Activated T-cell treated with anti-CD3 and anti-CD28 coated beads for 48 hours (primary cell): ENCODE measurements at regions not wholly inside any gene's neighbourhood (a gene's known extent, or its start where the extent isn't known, plus 50 kb on each side); places are given as distances from the start of the nearest gene placed in this dataset.
"Not testable (repeated sequence)": the region's sequence is repeated elsewhere in the genome, so short reads cannot be mapped to it uniquely, and the experiment has no call there.

Experiments used
- DNase-seq: peaks from one replicate; pipeline ENCODE4 v3.0.0-alpha.2; 2020; ENCODE audit warnings: low read depth

DNA sequence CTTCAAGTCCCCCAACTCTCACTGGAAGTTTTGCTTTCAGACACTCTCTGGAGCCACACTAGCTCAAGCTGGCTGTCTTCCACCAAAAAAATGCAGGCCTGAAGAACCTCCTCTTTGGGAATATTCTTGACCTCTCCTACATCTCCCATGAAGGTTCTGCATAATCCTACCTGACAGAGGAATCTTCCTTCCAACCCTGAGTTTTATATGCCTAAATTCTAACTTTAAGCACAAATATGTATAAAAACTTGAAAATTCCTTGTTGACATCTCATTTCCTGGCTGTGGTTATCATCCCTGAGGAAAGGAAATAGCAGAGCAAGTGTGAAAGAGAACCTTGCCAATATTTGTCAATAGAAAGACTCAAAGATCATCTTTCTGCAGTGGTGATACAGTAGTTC is 249.0 kb downstream of the LPIN1 start:
- DNase-seq: no peak

DNA sequence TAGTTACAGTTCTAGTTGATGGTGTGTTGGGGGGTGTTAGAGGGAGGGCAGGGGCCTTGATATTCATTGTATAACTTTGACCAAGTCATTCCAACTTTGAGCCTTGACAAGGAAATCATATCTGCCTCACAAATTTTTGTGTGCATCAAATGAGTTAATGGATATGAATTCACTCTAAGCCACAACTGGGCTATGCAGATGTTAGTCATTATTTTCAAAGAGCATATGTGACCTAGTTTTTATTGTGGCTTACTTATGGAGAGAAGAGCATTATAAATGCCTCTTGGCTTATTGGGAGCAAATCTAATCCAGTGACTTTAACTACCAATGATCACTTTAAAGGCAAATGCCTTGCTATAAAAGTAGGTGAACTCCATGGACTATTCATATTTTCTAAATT is 250.2 kb downstream of the LPIN1 start:
- no peak for DNase-seq

DNA sequence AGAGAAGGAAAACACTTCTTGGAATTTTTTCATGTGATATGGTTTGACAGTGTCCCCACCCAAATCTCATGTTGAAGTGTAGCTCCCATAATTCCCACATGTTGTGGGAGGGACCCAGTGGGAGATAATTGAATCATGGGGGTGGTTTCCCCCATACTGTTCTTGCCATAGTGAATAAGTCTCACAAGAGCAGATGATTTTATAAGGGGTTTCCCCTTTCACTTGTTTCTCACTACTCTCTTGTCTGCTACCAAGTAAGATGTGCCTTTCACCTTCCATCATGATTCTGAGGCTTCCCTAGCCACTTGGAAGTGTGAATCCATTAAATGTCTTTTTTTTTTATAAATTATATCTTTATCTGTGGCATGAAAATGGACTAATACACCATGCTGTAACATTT is 250.7 kb downstream of the LPIN1 start:
- DNase-seq: no peak

DNA sequence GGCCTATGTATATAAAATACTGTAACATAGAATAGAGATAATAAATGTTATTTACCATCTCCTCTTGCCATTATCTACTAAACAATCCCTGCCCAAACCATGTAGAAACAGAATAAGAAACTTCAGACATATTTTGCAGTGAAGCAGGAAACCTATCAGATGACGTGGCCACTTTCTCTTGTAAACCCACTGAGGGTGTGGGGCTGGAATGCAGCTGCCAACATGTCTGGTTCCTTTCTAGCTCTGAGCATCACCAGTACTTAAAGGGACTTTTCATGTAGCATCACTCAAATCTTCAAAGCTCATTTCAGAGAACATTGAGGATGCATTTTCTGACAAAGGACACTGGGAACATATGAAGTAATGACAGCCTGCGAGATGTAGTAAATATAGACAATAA is 251.8 kb downstream of the LPIN1 start:
- DNase-seq: no peak

DNA sequence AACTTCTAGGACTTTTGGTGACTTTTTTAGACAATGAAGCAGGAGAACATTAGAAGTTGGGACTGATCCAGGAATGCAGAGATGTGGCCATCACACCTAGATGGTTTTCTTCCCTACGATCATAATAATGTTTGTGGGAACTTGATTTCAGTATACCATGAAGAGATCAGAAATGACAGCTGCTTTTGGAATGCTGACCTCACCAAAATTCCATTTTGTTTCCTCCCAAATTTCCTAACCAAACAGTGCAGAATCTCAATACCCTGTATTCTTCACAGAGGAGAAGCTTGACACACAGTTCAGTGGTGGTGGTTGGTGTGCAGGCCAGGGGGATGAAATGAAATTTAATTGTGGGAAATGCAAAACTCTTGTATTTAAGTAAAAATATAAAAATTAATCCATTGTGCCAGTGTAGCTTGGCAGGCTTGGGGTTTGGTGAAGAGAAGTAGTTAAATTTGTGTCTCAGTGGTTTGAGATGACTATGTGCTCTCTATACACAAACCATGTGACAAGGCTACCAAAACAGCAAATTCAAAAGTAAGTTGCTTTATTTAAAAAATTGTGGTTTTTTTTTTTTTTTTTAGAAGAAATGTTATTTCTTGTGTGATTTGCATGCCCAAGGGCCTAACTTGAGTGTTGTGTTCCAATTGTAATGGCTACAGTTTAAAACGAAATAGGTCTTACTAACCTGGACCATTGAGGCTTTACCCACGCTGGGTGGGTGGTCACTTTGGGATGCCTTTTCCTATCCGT is 252.4 kb downstream of the LPIN1 start:
- DNase-seq: no peak

DNA sequence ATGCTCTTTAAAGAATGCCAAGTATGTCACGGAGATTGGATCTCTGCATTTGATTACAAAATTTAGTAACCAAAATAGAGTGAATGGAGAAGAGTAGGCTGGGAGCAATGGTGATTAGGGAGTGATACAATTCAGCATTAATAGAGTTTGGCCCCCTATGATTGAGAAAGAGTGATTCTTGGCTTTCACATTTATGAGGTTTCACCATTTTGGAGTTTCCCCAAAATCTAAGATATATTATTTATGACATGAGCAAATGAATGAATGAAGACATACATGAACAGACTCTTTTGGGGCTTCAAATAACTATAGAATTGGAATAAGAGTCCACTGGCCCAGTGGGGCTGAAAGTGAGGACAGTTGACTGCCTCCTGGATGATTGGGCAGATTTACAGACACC is 255.2 kb downstream of the LPIN1 start:
- DNase-seq: no peak

DNA sequence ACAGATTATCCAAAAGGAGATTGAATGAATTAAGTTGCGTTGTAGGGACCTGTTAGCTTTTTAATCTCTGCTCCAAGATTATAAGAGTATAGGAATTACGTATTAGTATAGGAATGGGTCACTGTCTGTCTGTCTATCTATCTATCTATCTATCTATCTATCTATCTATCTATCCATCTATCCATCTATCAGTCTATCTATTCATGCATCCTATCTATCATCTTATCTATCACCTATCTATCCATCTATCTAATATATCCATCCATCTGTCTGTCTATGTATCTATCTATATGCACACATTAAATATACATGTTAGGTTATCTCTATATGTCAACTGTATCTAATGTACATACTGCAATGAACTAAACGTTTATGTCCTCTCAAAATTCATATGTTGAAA is 255.8 kb downstream of the LPIN1 start:
- no peak for DNase-seq

DNA sequence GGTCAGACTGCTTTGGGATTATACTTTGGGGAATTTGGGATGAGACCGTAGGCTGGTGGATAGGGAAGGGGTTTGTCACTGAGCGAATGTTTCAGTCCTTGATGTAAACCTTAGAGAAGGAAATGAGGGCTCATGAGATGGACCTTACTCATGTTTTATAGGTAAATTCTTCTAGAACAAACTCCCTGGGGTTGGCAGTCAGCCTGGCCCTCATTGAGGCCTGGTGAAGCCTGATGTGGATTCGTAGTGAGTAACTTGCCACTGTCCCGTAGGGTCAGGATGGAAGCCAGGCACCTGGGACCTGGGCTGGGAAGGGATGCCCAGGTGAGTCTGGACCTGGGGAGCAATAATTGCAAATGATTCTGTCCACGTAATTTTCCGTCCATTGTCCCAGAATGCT is 258.3 kb downstream of the LPIN1 start:
- DNase-seq: no peak

DNA sequence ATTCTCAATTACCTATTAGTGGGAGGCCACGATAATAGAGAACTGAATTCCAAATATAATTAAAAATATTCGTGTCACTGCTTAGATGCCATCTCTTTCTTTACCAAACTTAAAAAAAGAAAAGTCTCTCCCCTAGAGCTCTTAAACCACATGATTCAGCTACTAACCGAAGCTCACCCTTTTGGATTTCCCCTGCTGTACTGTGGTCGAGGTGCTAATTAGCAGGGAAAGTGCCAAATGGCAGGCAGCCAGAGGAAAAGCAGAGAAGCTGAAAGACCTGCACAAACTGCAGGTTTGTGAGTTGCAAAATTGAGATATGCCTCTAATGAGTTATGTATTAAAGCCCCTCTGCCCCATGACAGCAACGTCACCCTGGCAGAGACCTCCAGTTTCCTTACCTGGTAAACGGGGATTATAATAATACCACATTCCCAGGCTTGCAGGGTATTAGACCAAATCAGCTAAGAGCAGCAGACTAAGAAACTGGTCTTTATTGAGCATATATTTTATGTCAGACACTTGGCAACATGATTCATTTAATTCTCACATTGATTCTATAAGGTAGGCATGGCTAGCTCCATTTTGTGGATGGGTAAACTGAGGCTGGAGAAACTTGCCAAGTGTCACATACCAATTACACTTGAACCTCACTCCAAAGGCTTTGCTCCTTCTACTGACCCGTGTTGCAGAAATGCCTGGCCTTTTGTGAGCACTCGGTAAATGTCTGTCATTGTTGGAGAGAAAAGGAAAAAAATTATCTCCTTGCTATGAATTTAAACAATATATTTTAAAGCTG is 259.7 kb downstream of the LPIN1 start:
- DNase-seq: peak; percentile 59

DNA sequence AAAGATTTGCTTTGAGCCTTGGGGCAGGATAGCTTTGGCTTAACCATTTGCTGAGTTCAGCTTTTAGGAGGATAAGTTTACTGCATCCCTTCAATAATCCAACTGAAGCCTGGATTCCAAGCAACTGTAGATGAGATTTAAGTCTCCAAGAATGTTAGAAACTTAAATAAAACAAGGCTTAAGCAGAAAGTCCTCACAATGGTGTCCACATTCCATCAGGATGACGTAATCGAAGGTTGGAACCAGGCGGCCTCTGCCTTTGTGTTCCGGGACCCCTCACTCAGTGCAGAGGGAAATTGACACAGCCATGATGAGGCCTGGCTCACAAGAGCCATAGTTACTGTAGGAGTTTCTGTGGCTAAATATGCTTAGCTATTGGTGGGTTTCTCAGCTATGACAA is 260.4 kb downstream of the LPIN1 start:
- no peak for DNase-seq

DNA sequence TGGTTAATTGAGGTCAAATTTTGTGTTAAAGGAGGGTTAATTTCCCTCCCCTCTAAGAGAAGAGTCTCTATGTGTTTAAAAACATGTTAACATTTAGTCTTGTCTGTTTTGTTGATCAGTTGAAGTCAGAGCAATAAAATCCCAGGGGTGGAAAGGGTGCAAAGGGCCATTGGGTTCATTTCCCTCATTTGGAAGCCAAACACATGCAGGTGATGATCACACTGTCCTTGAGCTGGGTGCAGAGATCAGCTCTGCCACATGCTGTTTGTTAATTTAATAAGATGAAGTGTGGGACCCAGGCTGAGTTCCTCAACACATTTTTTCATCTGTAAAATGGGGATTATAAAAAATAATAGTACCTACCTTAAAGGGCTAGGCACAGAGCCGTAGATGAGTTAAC is 260.9 kb downstream of the LPIN1 start:
- no peak for DNase-seq

DNA sequence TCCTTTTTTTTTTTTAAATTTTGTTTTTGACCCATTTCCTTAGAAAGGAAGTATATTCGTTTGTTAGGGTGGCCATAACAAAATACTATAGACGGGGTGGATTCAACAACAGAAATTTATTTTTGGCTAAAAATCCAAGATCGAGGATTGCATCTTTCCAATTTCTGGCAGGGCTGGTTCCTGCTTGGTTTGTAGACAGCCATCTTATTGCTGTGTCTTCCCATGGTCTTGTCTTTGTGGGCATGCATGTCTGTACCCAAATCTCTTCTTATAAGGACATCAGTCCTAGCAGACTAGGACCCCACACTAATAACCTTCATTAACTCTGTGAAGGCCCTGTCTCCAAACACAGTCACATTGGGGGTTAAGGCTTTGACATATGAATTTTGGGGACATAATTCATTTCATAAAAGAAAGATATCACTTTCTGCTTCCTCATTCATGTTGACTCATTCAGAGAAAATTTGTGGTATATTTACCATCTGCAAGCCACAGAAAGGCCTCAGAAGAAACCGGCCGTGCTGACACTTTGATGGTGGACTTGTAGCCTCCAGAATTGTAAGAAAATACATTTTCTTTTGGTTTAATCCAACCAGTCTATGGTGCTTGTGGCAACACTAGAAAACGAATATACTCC is 262.1 kb downstream of the LPIN1 start:
- no peak for DNase-seq

DNA sequence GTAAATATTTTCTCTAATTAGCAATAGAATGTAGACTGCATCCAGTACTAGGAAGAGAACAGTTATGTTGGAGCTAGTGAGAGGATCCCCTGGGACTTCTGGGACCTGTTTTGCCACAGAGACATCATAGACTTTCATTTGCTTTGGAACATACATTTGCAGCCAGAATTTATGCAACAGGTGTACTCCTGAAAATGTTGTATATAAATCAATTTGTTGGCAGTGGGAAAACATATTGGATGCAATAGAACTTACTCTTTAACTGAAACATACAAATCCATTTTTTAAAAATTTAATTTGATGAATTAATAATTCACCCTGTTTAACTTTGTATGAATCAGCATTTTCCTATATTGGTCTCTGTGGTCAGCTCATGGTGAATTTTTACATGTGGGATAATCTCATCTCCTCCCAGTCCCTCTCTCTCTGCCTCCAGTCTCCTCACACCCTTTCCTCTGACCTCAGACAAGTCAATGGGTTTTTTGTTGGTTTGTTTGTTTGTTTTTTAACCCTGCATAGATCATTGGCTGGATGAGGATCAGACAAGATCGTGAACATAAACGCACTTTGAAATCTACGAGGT is 263.0 kb downstream of the LPIN1 start:
- no peak for DNase-seq

DNA sequence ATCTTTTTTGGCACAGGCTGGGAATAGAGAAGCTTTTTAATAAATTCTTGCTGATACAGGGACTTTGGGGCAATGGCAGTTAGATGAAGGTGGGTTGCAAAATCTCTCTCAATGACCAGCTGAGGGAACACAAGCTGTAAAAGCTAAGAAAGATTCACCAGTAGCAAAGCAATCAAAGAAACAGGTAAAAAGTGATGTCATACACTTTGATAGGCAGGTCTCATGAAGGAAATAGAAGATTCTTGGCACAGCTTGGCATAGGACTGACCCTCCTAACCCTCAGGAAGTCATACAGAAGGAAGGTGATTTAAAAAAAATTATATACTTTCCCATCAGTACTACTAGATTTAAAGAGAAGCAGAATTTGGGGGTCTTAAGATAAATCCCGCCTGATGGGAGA is 263.6 kb downstream of the LPIN1 start:
- no peak for DNase-seq

DNA sequence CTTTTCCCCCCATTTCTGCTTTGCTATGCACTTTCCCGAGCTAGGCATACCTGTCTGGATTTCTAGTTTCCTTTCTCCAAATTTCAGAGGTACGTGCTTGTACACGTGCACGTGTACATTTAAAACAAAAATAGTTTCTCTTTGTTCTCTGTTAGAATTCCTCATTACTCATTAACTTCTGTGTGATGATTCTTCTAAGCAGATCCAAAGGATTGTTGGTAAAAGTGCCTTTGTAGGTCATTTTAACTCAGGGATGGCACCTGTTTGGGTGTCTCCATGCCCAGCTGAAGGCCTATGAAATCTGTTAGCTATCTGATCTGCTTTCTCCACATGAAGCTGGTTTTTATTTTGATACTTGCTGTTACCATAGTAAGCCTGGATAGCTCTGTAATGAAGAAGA is 264.3 kb downstream of the LPIN1 start:
- DNase-seq: no peak

DNA sequence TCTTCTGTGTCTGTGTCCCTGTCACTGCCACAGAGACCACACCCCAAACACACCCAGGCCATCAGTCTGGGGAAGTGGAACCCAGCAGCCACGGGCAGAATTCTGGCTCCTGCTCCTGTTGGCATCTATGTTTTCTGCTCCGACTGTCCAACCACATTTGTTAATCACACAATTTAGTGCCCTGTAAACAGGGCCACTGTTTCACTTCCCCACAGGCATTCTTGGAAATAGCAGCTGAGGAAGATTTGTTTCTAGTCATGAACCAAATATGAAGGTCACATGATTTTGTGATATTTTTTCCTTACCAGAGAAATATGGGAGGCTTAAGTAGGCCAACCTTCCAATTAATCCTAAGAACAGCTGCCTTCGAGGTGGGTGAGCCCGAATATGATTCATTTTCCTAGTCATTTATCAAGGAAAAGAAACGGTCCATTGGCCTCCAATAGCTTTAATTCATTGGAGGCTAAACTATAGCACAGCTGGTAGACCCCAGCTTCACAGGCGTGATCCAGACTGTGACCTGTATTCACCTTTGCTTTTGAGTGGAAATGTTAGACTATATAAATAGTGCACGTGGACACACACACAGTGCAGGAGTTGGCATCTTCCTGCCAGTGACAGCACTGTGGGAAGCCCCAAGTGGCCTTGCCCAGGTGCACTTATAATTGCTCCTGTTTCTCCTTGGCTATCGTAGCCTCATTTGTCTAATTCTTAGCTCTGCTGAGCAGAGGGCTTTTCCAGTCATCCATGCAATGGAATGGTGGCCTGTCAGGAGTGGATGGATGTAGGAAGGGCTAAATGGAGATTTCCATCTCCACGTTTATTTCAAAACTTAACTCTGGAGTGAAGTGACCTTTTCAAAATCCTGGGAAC is 267.9 kb downstream of the LPIN1 start:
- DNase-seq: no peak

DNA sequence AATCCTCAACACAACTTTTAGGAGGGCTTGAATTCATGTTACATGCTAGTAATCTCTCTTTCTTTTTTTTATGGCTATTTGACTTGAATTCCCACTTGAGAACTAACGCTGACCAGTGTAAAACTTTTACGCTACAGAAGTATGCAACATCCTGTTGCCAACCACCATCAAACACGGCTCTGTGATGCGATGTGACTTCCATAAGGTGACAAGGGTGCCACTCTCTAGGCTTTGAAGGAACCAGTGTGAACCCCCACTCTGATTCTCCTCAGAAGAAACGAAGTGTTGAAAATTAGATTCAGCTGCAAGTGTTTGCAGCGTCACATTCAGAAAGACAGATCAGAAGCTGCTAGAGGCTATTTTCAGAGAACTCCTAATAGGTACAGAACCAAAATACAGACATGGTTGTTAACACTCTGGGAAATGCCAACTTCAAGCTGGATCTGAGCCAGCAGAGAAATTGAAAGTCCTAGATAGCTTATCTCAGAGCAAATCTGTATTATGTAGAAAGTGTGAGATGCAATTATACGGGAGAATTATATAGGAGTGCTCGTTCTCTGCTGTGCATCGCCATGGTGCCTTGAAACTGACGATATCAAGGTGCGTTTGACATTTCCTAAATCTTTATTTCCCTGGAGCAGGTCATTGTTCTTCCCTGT is 271.2 kb downstream of the LPIN1 start:
- DNase-seq: no peak

DNA sequence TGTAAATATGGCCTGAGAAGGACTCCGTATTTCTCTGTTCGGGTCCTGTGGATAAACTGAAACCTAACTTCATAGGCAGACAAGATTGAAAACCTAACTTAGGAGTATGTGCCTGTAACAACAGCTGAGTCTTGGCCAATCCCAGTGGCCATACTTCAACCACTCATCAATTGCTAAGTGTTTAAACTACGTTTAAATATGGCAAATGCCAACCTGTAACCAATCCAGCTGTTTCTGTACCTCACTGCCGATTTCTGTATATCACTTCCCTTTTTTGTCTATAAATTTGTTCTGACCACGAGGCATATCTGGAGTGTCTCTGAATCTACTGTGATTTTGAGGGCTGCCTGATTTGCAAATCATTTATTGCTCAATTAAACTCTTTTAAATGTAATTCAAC is 272.3 kb downstream of the LPIN1 start:
- DNase-seq: not testable (repeated sequence)

DNA sequence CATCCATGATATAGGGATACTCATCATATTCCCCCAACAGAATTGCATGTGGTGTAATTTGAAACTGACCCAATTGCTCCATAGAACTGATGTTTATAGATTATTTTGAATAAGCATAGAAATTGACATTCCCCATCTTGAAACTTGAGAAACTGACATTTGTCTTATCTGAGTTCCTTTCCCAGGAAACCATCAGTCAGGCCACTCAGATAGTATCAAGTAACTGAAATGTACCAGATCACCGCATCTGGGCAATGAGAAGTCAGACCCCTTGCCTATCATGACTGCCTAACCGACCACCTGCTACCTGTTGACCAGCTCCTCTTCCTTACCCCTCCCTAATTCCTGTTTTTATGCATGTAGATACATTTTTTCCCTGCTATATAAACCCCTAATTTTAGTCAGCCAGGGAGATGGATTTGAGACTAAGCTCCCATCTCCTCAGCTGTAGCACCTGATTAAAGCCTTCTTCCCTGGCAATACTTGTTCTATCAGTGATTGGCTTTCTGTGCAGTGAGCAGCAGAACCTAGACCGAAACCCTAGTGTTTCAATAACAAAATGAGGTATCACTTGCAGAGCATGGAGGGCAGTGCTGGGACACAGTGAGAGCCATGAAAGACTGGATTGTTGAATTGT is 274.5 kb downstream of the LPIN1 start:
- no peak for DNase-seq

DNA sequence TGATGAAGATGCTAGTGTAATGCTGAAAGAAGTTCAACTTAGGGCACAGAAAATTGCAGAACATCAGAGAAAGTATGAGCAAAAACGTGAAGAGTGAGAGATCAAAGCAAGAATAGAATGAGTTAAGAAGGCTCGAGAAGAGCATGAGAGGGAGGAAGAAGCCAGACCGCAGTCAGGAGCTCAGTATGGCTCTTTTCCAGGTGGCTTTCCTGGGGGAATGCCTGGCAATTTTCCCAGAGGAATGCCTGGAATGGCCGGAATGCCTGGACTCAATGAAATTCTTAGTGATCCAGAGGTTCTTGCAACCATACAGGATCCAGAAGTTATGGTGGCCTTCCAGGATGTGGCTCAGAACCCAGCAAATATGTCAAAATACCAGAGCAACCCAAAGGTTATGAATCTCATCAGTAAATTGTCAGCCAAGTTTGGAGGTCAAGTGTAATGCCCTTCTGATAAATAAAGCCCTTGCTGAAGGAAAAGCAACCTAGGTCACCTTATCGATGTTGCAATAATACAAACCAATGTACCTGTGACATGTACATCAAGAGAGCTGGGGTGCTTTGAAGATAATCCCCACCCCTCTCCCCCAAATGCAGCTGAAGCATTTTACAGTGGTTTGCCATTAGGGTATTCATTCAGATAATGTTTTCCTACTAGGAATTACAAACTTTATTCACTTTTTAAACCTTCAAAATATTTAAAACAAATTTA is 277.9 kb downstream of the LPIN1 start:
- DNase-seq: not testable (repeated sequence)
